ENCODE measurements at regions not wholly inside any gene's neighbourhood (a gene's known extent, or its start where the extent isn't known, plus 50 kb on each side); places are given as distances from the start of the nearest gene placed in this dataset.
"Not testable (repeated sequence)": the region's sequence is repeated elsewhere in the genome, so short reads cannot be mapped to it uniquely, and the experiment has no call there.

DNA sequence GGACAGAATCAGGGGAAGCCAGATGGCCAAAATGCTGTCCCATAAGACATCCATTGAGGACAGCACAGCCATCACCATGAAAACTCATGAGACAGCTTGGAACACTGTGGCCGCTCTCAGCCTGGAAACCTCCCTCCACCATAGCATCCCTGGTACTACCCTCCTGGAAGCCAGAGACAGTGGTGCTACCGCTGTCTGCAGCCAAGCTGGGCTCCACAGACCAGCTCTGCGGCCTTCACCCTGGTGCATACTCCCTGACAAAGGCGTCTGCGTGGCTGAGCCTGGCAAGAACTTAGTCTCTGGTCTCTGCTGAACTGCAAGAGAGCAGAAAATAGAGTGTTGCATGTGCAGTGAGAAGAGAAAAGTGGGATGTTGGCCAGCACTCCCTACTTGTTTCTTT, 558.0 kb downstream of the C6orf118 start:
- Mint-ChIP-seq H3K9me3 (peaks cover 8 to 13% of the 10 kb centered on the region in 2 donors), H3K4me1 (no peaks in the 10 kb centered on the region)
- no peak for ATAC-seq

GRCh38 chr6:164750128-164750527, 559.3 kb downstream of the C6orf118 start:
- Mint-ChIP-seq H3K27ac (no peak overlapping the region), H3K9me3 (peaks cover 5 to 14% of the 10 kb centered on the region in 2 donors), H3K4me1 (no peaks in the 10 kb centered on the region), H3K4me3 (no peak overlapping the region), H3K27me3 (no peaks in the 10 kb centered on the region)
- no peak for DNase-seq
- ATAC-seq, result no peak

More for the DNA sequence above, 558.0 kb downstream of the C6orf118 start:
- no peaks in the 10 kb centered on the region for H3K27me3 Mint-ChIP-seq
- no peak overlapping the region for H3K27ac Mint-ChIP-seq
- no peak overlapping the region for H3K4me3 Mint-ChIP-seq
- no peak for DNase-seq

- Mint-ChIP-seq H3K4me1 (no peaks in the 10 kb centered on the region), H3K27me3 (no peaks in the 10 kb centered on the region), H3K4me3 (no peak overlapping the region), H3K27ac (no peak overlapping the region), H3K9me3 (peaks cover 5 to 19% of the 10 kb centered on the region in 2 donors)
- no peak for ATAC-seq
- no peak for DNase-seq
Observed at GRCh38 chr6:164749221-164750064, 560.0 kb downstream of the C6orf118 start.

DNA sequence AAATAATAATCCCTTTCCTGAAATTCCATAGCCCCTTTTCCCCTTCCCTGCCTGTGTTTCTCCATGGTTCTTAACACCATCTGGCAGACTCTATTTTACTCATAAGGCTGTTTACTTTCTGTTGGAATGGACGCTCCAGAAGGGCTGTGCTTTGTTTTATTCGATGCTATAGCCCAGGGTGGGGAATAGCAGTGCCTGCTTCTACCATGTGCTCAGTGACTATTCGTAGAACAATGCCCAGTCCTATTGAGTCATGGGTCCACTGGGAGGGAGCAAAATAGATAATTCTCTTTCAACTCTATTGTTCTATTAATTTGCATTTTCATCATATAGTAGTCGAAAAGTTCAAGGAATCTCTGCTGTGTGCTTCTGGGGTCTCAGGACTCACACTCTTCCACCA, 565.1 kb downstream of the C6orf118 start:
- Mint-ChIP-seq H3K27me3 (no peaks in the 10 kb centered on the region), H3K4me1 (no peaks in the 10 kb centered on the region), H3K4me3 (no peak overlapping the region), H3K9me3 (peaks cover 10 to 16% of the 10 kb centered on the region in 2 donors), H3K27ac (no peak overlapping the region)
- ATAC-seq, result no peak
- DNase-seq, result no peak

- Mint-ChIP-seq H3K27me3 (no peaks in the 10 kb centered on the region), H3K27ac (no peak overlapping the region), H3K4me1 (no peaks in the 10 kb centered on the region), H3K9me3 (peaks cover 18 to 22% of the 10 kb centered on the region in 2 donors), H3K4me3 (no peak overlapping the region)
- ATAC-seq (no peak), DNase-seq (no peak)
Observed at GRCh38 chr6:164741938-164742451, 567.4 kb downstream of the C6orf118 start.

- H3K27me3 Mint-ChIP-seq, ATAC-seq, DNase-seq, H3K4me1 Mint-ChIP-seq, H3K27ac Mint-ChIP-seq, H3K4me3 Mint-ChIP-seq: not testable (repeated sequence)
- peaks cover 8 to 12% of the 10 kb centered on the region in 2 donors for H3K9me3 Mint-ChIP-seq
Observed at GRCh38 chr6:164736090-164736489, 573.3 kb downstream of the C6orf118 start.

GRCh38 chr6:164731539-164731938, 577.9 kb downstream of the C6orf118 start:
- H3K4me1 Mint-ChIP-seq, result no peaks in the 10 kb centered on the region
- no peaks in the 10 kb centered on the region for H3K27me3 Mint-ChIP-seq
- DNase-seq (no peak), ATAC-seq (no peak)
- H3K9me3 Mint-ChIP-seq, result peaks cover 7 to 17% of the 10 kb centered on the region in 2 donors
- no peak overlapping the region for H3K4me3 Mint-ChIP-seq
- no peak overlapping the region for H3K27ac Mint-ChIP-seq

DNA sequence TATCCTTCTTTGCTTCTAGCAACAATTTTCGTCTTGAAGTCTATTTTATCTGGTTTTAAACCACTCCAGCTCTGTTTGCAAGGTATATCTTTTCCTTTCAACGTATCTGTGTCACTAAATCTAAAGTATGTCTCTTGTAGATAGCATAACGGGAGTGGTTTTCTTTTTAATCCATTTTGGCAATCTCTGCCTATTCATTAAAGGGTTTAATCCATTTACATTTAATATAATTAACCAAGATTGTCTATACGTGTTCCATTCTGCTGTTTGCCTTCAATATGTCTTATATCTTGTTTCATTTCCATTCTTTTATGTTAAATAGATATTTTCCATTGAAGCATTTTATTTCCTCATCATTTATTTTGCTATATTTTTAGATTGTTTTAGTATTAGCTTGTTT, 587.9 kb downstream of the C6orf118 start:
- H3K4me1 Mint-ChIP-seq, result no peaks in the 10 kb centered on the region
- H3K9me3 Mint-ChIP-seq, result peaks cover 7 to 9% of the 10 kb centered on the region in 2 donors
- DNase-seq, result no peak
- no peak for ATAC-seq
- no peaks in the 10 kb centered on the region for H3K27me3 Mint-ChIP-seq
- no peak overlapping the region for H3K4me3 Mint-ChIP-seq
- H3K27ac Mint-ChIP-seq, result no peak overlapping the region

DNA sequence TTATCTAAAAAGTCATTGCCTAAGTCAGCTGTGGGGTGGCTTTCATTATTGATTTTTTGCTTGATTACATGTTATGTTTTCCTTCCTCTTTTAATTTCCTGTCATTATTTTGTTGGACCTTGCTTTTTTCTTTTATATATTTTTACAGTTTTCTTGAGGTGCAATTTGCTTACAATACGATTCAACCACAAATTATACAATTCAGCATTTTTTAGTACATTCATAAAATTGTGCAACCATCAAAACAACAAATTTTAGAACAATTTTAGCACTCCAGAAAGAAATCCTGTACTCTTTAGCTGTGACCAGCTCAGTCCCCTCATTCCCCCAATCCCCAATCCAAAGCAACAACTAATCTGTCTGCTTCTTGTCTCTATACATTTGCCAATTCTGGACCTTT, 608.9 kb downstream of the C6orf118 start:
- DNase-seq (no peak), ATAC-seq (no peak)
- Mint-ChIP-seq H3K4me3 (no peak overlapping the region), H3K27me3 (no peaks in the 10 kb centered on the region), H3K9me3 (peaks cover 18 to 19% of the 10 kb centered on the region in 2 donors), H3K4me1 (no peaks in the 10 kb centered on the region), H3K27ac (no peak overlapping the region)

DNA sequence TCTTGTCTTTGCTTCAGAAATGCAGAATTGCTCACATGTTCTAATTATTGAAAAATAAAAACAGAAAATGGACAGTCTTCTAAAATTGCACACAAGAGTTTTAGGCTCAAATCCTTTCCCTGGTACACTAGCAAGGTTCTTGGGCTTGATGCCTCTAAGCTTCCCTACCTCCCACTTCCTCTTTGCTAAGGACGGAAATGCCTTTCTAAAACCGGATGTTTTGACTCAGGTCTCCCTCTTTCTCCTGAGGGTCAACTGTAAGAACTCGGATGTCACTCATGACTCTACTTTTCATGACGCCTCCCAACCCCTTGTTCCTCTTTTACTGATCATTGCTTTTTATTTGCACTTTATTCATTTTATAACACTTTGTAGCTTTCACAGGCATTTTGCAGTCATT, 613.5 kb downstream of the C6orf118 start:
- no peak for DNase-seq
- no peak for ATAC-seq
- Mint-ChIP-seq H3K27ac (no peak overlapping the region), H3K4me1 (no peaks in the 10 kb centered on the region), H3K4me3 (no peak overlapping the region), H3K9me3 (peaks cover 18 to 19% of the 10 kb centered on the region in 2 donors), H3K27me3 (no peaks in the 10 kb centered on the region)

GRCh38 chr6:164694386-164694785, 615.0 kb downstream of the C6orf118 start:
- no peak for DNase-seq
- ATAC-seq, result no peak
- peaks cover 14 to 16% of the 10 kb centered on the region in 2 donors for H3K9me3 Mint-ChIP-seq
- no peaks in the 10 kb centered on the region for H3K27me3 Mint-ChIP-seq
- no peak overlapping the region for H3K4me3 Mint-ChIP-seq
- no peaks in the 10 kb centered on the region for H3K4me1 Mint-ChIP-seq
- H3K27ac Mint-ChIP-seq, result no peak overlapping the region

- H3K27ac Mint-ChIP-seq, result no peak overlapping the region
- H3K27me3 Mint-ChIP-seq, result no peaks in the 10 kb centered on the region
- no peak overlapping the region for H3K4me3 Mint-ChIP-seq
- ATAC-seq, result no peak
- no peak for DNase-seq
- H3K9me3 Mint-ChIP-seq, result peaks cover 11 to 14% of the 10 kb centered on the region in 2 donors
- H3K4me1 Mint-ChIP-seq, result no peaks in the 10 kb centered on the region
Observed at GRCh38 chr6:164693944-164694343, 615.5 kb downstream of the C6orf118 start.

DNA sequence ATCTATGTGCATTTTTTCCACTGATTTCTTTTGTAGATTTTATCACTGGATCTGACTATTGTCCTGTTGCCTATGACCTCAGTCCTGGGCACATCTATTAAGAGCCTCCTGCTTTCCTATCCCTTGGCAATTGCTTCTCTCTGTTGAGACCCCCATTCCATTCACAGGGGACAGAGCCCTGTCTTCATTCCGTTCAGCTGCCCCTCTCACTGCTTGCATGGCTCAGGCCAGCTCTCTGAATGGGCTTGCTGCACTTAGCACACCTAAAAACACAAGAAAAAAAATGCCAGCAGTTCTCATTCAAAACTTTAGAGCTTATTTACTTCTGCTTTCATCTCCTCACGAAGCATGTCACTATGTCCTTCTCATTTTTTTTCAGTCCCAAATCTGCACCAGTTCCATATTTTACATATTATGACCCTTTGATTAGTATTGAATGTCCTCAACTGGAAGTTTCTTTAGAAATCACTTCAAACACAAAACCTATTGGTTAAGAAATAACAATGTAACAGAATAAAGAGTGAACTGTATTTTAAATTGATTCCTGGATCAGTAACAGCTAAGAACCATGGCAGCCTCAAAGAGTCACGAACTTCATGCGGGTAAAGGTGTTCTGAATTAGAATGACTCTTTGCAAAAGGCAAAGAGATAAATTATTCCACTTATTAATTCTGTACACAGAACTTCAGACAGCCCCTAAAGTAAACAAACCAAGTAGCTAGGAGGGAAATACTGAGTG, 616.5 kb downstream of the C6orf118 start:
- peaks cover 11 to 14% of the 10 kb centered on the region in 2 donors for H3K9me3 Mint-ChIP-seq
- no peak for DNase-seq
- ATAC-seq, result no peak
- no peak overlapping the region for H3K27ac Mint-ChIP-seq
- no peaks in the 10 kb centered on the region for H3K27me3 Mint-ChIP-seq
- no peaks in the 10 kb centered on the region for H3K4me1 Mint-ChIP-seq
- no peak overlapping the region for H3K4me3 Mint-ChIP-seq

DNA sequence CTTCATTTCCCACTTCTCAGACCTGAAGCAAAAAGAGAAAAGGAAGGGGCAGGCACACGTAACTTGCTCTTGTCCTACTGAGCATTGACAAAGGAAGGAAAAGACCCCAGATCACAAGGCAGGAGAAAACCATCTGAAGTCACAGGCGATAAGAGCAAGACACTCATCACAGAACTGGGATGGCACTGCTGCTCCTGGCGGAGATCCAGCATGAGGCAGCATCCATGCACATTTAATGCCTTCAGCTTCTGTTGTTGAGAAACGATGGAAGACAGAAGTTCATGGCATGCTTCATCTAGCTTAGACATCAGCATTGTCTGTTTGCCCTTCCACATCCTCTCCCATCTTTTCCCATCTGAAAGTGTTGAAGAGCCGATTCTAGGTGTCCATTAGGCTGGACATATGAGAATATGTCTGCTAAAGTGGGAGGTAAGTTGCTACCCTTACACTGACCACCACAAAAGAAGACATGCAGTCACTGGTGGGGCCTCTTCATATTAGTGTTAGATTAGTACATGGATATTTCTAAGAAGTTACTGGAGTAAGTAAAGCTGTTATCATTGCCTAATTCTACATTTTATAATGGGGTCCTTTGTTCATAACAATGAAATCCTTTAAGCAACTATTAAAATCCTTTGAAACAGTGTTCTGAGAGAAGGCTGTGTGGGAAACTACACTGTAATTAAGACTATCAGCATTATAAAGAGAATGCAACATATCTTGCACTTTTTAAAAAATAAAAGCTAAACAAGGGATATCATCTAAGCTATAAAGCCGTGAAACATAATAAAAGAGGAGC, 618.5 kb downstream of the C6orf118 start:
- DNase-seq, result no peak
- peaks cover 10 to 11% of the 10 kb centered on the region in 2 donors for H3K9me3 Mint-ChIP-seq
- H3K4me1 Mint-ChIP-seq, result no peaks in the 10 kb centered on the region
- no peaks in the 10 kb centered on the region for H3K27me3 Mint-ChIP-seq
- no peak overlapping the region for H3K27ac Mint-ChIP-seq
- H3K4me3 Mint-ChIP-seq, result no peak overlapping the region
- ATAC-seq, result no peak

DNA sequence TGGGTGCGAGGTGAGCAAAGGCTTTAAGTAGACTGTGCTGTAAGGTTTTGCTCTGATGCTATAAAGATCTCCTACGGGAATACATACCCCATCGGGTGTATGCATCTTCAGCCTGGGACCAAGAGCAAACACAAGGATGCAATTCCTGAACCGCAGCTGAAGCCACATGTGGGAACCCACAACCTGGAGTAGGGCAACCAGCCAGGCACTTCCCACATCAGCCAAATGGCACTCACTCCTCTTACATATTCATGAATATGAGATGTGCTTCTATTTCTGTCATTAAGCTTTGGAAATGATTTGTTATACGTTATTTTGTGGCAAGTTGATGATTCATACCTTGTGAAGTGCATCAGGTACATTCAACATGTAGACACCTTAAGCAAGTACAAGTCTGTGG, 619.2 kb downstream of the C6orf118 start:
- Mint-ChIP-seq H3K4me3 (no peak overlapping the region), H3K4me1 (no peaks in the 10 kb centered on the region), H3K9me3 (peaks cover 7 to 8% of the 10 kb centered on the region in 2 donors), H3K27me3 (no peaks in the 10 kb centered on the region), H3K27ac (no peak overlapping the region)
- no peak for DNase-seq
- ATAC-seq, result no peak

All from stimulated activated naive CD8-positive, alpha-beta T cell treated with anti-CD3 and anti-CD28 coated beads, Interleukin-15, amount 100 ng/mL, for 72 hours (primary cell).